ENCODE measurements at regions not wholly inside any gene's neighbourhood (a gene's known extent, or its start where the extent isn't known, plus 50 kb on each side); places are given as distances from the start of the nearest gene placed in this dataset.
"Not testable (repeated sequence)": the region's sequence is repeated elsewhere in the genome, so short reads cannot be mapped to it uniquely, and the experiment has no call there.

GRCh38 chr6:156683821-156684220 is 93.4 kb upstream of the ARID1B start:
- H3K4me3 Mint-ChIP-seq = no peak overlapping the region
- H3K27ac Mint-ChIP-seq = no peak overlapping the region
- ATAC-seq (replicated peaks) = no peak
- DNase-seq = no peak
- peaks cover 0 to 4% of the 10 kb centered on the region in 2 donors for H3K9me3 Mint-ChIP-seq
- peaks cover 18 to 22% of the 10 kb centered on the region in 2 donors for H3K4me1 Mint-ChIP-seq
- H3K27me3 Mint-ChIP-seq = no peaks in the 10 kb centered on the region
- peaks cover 0 to 3% of the 10 kb centered on the region in 2 donors for H3K36me3 Mint-ChIP-seq

DNA sequence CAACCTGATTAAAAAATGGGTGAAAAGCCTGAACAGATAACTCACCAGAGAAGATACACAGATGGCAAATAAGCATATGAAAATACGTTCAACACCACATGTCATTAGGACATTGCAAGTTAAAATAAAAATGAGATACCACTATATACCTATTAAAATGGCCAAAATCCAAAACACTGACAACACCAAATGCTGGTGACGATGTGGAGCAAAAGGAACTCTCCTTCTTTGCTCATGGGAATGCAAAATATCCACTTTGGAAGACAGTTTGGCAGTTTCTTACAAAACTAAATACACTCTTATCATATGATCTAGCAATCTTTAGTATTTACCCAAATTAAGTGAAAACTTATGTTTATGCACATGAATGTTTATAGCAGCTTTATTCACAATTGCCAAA is 100.5 kb upstream of the ARID1B start:
- H3K4me3 Mint-ChIP-seq = no peak overlapping the region
- peaks cover 16 to 24% of the 10 kb centered on the region in 2 donors for H3K9me3 Mint-ChIP-seq
- H3K36me3 Mint-ChIP-seq = peaks cover 8 to 24% of the 10 kb centered on the region in 2 donors

GRCh38 chr6:156674197-156674596 is 103.0 kb upstream of the ARID1B start:
- ATAC-seq (replicated peaks) = no peak
- no peak overlapping the region for H3K27ac Mint-ChIP-seq
- peaks cover 16 to 19% of the 10 kb centered on the region in 2 donors for H3K9me3 Mint-ChIP-seq
- peaks cover 8 to 21% of the 10 kb centered on the region in 2 donors for H3K36me3 Mint-ChIP-seq
- peak overlapping the region in 1 of 2 donors; percentile 23 for H3K4me3 Mint-ChIP-seq
- H3K4me1 Mint-ChIP-seq = peaks cover 16 to 29% of the 10 kb centered on the region in 2 donors
- no peak for DNase-seq
- H3K27me3 Mint-ChIP-seq = no peaks in the 10 kb centered on the region

More for the DNA sequence above, 100.5 kb upstream of the ARID1B start:
- DNase-seq = no peak
- Mint-ChIP-seq H3K4me1 (peaks cover 16 to 29% of the 10 kb centered on the region in 2 donors), H3K27me3 (no peaks in the 10 kb centered on the region), H3K27ac (no peak overlapping the region)
- ATAC-seq (replicated peaks) = no peak

DNA sequence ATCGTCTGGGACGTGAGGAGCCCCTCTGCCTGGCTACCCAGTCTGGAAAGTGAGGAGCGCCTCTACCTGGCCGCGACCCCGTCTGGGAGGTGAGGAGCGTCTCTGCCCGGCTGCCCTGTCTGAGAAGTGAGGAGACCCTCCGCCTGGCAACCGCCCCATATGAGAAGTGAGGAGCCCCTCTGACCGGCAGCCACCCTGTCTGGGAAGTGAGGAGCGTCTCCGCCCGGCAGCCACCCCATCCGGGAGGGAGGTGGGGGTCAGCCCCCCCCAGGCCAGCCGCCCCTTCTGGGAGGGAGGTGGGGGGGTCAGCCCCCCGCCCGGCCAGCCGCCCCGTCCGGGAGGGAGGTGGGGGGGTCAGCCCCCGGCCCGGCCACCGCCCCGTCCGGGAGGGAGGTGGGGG is 107.1 kb upstream of the ARID1B start:
- not testable (repeated sequence) for H3K4me3 Mint-ChIP-seq; ATAC-seq (replicated peaks); H3K27me3 Mint-ChIP-seq; DNase-seq; H3K27ac Mint-ChIP-seq
- Mint-ChIP-seq H3K9me3 (peaks cover 12 to 14% of the 10 kb centered on the region in 2 donors), H3K36me3 (peaks cover 8 to 14% of the 10 kb centered on the region in 2 donors), H3K4me1 (peaks cover 16 to 23% of the 10 kb centered on the region in 2 donors)

- DNase-seq (no peak), ATAC-seq (replicated peaks) (no peak)
- H3K4me1 Mint-ChIP-seq = peaks cover 14 to 20% of the 10 kb centered on the region in 2 donors
- H3K9me3 Mint-ChIP-seq = peaks cover 3 to 5% of the 10 kb centered on the region in 2 donors
- no peaks in the 10 kb centered on the region for H3K36me3 Mint-ChIP-seq
- H3K4me3 Mint-ChIP-seq = no peak overlapping the region
- H3K27ac Mint-ChIP-seq = no peak overlapping the region
- no peaks in the 10 kb centered on the region for H3K27me3 Mint-ChIP-seq
These were observed 115.1 kb upstream of the ARID1B start for GRCh38 chr6:156662025-156662445.

GRCh38 chr6:156660389-156660788 is 116.8 kb upstream of the ARID1B start:
- Mint-ChIP-seq H3K9me3 (peaks cover 3 to 5% of the 10 kb centered on the region in 2 donors), H3K4me1 (peaks cover 14 to 20% of the 10 kb centered on the region in 2 donors), H3K27ac (peak overlapping the region; percentile 22), H3K27me3 (no peaks in the 10 kb centered on the region), H3K4me3 (no peak overlapping the region), H3K36me3 (no peaks in the 10 kb centered on the region)
- no peak for ATAC-seq (replicated peaks)
- no peak for DNase-seq

DNA sequence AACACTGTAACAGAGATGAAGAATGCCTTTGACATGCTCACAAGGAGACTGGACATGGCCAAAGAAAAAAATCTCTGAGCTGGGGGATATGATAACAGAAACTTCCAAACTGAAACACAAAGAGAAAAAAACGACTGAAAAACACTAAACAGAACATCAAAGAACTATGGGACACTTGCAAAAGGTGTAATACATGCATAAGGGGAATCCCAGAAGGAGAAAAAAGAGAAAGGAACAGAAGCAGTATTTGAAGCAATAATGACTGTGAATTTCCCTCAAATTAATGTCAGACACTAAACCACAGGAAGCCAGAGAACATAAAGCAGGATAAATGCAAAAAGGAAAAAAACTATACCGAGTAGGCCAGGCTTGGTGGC is 117.4 kb upstream of the ARID1B start:
- peak in 1 of 2 donors; percentile 33 for ATAC-seq (replicated peaks)
- Mint-ChIP-seq H3K27me3 (no peaks in the 10 kb centered on the region), H3K36me3 (no peaks in the 10 kb centered on the region), H3K4me3 (peak overlapping the region; percentile 2 to 15), H3K4me1 (peaks cover 14 to 20% of the 10 kb centered on the region in 2 donors), H3K9me3 (peaks cover 3 to 5% of the 10 kb centered on the region in 2 donors), H3K27ac (no peak overlapping the region)
- no peak for DNase-seq

DNA sequence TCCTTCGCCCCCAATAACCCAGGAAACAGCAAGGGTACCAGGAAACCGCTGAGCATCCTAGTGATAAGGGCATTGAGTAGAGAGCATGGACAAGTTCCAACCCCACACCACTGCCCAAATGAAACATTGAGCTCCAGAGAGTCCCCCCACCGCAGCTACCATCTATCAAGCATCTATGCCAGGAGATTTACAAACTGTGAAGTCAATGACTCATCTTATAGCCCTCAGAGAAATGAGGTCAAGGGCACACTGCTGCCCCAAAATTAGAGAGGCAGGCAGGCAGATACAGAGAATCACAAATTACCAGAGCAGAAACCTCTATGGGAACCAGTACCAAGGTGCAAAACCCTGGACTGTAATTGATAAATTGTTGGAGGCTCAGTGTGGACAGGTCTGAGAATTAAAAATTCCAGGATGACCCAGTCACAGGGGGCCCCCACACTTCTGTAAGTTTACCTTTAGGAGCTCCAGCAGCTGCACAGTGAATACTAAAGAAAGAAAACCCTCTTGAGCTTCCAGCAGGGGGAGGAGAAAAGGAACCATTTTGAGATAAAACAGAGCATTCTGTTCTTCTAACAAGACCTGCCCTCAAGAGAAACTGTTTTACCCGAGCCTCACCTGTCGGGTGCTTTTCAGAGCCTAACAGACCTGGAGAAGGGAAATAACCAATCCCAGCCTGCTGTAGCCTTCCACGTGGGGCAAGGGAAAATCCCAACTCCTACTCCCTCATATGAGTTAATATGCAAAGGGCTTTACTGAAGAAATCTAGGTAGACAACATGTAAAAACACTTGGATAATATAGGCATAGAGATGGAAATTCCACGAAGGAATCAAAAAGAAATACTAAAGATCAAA is 118.0 kb upstream of the ARID1B start:
- no peak for DNase-seq
- Mint-ChIP-seq H3K9me3 (peaks cover 1 to 5% of the 10 kb centered on the region in 2 donors), H3K27me3 (no peaks in the 10 kb centered on the region), H3K4me3 (peak overlapping the region; percentile 2 to 15), H3K36me3 (no peaks in the 10 kb centered on the region), H3K4me1 (peaks cover 15 to 20% of the 10 kb centered on the region in 2 donors), H3K27ac (no peak overlapping the region)
- peak in 1 of 2 donors; percentile 25 for ATAC-seq (replicated peaks)

GRCh38 chr6:156658186-156658965 is 118.8 kb upstream of the ARID1B start:
- ATAC-seq (replicated peaks) = no peak
- Mint-ChIP-seq H3K4me3 (no peak overlapping the region), H3K36me3 (no peaks in the 10 kb centered on the region), H3K9me3 (peaks cover 1 to 5% of the 10 kb centered on the region in 2 donors), H3K27ac (no peak overlapping the region), H3K4me1 (peaks cover 15 to 20% of the 10 kb centered on the region in 2 donors), H3K27me3 (no peaks in the 10 kb centered on the region)
- no peak for DNase-seq

DNA sequence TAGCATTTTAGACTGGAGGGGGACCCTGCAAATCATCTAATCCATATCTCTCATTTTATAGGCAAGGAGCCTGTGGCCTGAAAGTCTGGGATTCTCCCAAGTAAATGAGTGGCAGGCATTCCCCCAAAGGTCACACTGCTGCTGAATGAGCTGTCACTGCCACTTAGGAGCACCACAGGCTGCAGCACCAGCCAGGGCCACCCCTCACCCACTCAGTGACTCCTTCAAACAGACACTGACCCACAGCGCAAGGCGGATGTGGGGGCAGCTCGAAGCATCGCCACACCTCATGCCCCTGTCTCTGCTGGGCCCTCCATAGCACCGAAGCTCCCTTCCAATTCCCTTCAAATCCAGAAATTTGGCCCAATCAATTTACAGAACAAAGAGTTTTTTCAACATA is 119.9 kb upstream of the ARID1B start:
- Mint-ChIP-seq H3K27ac (no peak overlapping the region), H3K4me3 (no peak overlapping the region)

GRCh38 chr6:156654919-156655918 is 122.0 kb upstream of the ARID1B start:
- Mint-ChIP-seq H3K4me3 (no peak overlapping the region), H3K9me3 (peaks cover 4 to 5% of the 10 kb centered on the region in 2 donors), H3K4me1 (peaks cover 15 to 18% of the 10 kb centered on the region in 2 donors), H3K36me3 (no peaks in the 10 kb centered on the region), H3K27ac (no peak overlapping the region), H3K27me3 (no peaks in the 10 kb centered on the region)
- DNase-seq (no peak), ATAC-seq (replicated peaks) (no peak)

More for the DNA sequence above, 119.9 kb upstream of the ARID1B start:
- Mint-ChIP-seq H3K27me3 (no peaks in the 10 kb centered on the region), H3K36me3 (no peaks in the 10 kb centered on the region), H3K9me3 (peaks cover 1 to 5% of the 10 kb centered on the region in 2 donors), H3K4me1 (peaks cover 18 to 20% of the 10 kb centered on the region in 2 donors)
- DNase-seq (no peak), ATAC-seq (replicated peaks) (no peak)

DNA sequence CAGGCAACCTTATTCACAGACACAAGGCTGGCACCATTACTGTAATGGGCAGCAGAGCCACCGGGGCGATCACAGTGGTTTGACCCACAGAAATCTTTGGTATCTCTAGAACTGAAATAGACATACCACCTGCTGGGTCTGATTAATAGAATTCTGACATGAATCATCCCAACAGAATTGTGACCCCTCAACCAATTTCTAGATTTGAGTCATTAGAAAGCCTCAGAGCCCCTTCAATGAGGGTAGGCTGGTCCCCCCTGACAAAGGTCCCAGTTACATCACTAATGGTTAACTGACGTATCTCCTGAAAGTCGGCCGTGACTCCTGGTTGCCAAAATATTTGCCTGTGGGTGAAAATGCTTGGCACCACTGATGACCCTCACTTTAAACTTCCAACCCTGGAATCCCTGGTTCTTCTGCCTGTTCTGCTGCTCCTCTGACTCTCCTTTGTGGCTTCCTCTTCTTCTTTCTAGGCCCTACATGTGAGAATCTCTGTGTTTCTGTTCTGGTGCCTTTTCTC is 124.9 kb upstream of the ARID1B start:
- peak; percentile 27 to 50 for ATAC-seq (replicated peaks)
- no peak overlapping the region for H3K4me3 Mint-ChIP-seq
- no peaks in the 10 kb centered on the region for H3K36me3 Mint-ChIP-seq
- DNase-seq = no peak
- peaks cover 0 to 3% of the 10 kb centered on the region in 2 donors for H3K9me3 Mint-ChIP-seq
- H3K4me1 Mint-ChIP-seq = peaks cover 15 to 17% of the 10 kb centered on the region in 2 donors
- no peak overlapping the region for H3K27ac Mint-ChIP-seq
- H3K27me3 Mint-ChIP-seq = peaks cover 0 to 3% of the 10 kb centered on the region in 2 donors

- ATAC-seq (replicated peaks) (no peak), DNase-seq (no peak)
- Mint-ChIP-seq H3K9me3 (peaks cover 0 to 3% of the 10 kb centered on the region in 2 donors), H3K36me3 (no peaks in the 10 kb centered on the region), H3K27ac (no peak overlapping the region), H3K4me3 (no peak overlapping the region), H3K4me1 (peaks cover 18 to 25% of the 10 kb centered on the region in 2 donors), H3K27me3 (peaks cover 0 to 6% of the 10 kb centered on the region in 2 donors)
These were observed 125.7 kb upstream of the ARID1B start for GRCh38 chr6:156651486-156651885.
